BLaER1 treated with 17β-estradiol and CSF1 and Interleukin-3, amounts not matched to agents 10 nM and 100 nM (cell line): ENCODE measurements at regions not wholly inside any gene's neighbourhood (a gene's known extent, or its start where the extent isn't known, plus 50 kb on each side); places are given as distances from the start of the nearest gene placed in this dataset.

Experiments
- H3K27ac ChIP-seq, 11 experiments: shearing (Covaris generic); formaldehyde crosslinking; 2 replicates each; pipeline ENCODE4 v1.8.1; 2022
- H3K27me3 ChIP-seq, 11 experiments: shearing (Covaris generic); formaldehyde crosslinking; 2 replicates each; pipeline ENCODE4 v1.8.1; 2022
- H3K36me3 ChIP-seq, 11 experiments: shearing (Covaris generic); formaldehyde crosslinking; 2 replicates each; pipeline ENCODE4 v1.8.1; 2022
- H3K4me1 ChIP-seq, 10 experiments: shearing (Covaris generic); formaldehyde crosslinking; 2 replicates each; pipeline ENCODE4 v1.8.1; 2022
- H3K4me2 ChIP-seq, 11 experiments: shearing (Covaris generic); formaldehyde crosslinking; 2 replicates each; pipeline ENCODE4 v1.8.1; 2022
- H3K4me3 ChIP-seq, 10 experiments: shearing (Covaris generic); formaldehyde crosslinking; 2 replicates each; pipeline ENCODE4 v1.8.1; 2022
- H3K9ac ChIP-seq, 11 experiments: shearing (Covaris generic); formaldehyde crosslinking; 2 replicates each; pipeline ENCODE4 v1.8.1; 2022
- H3K9me3 ChIP-seq, 11 experiments: shearing (Covaris generic); formaldehyde crosslinking; replicated peaks in 1 of 11; 2 replicates each; pipeline ENCODE4 v1.8.1; 2022
- H4K20me1 ChIP-seq, 11 experiments: shearing (Covaris generic); formaldehyde crosslinking; 2 replicates each; pipeline ENCODE4 v1.8.1; 2022
- Cebpa-rat ChIP-seq, 11 experiments: shearing (Covaris generic); IDR thresholded peaks; 2 replicates each; pipeline ENCODE4 v1.8.1; 2022

GRCh38 chr5:118778941-118779340, 209.4 kb downstream of the DTWD2 start:
- H3K9ac ChIP-seq = no peak overlapping the region
- H3K36me3 ChIP-seq = no peaks in the 10 kb centered on the region
- no peak for TF ChIP-seq Cebpa-rat (IDR thresholded peaks at IDR 0.05)
- no peaks in the 10 kb centered on the region for H4K20me1 ChIP-seq
- H3K9me3 ChIP-seq = peaks cover 0 to 6% (median 0%) of the 10 kb centered on the region in 11 experiments; a peak in 3 of 22 replicates
- H3K27me3 ChIP-seq = no peaks in the 10 kb centered on the region
- no peak overlapping the region for H3K4me3 ChIP-seq
- H3K27ac ChIP-seq = no peak overlapping the region
- no peak overlapping the region for H3K4me2 ChIP-seq
- H3K4me1 ChIP-seq = peaks cover 20 to 47% (median 40%) of the 10 kb centered on the region in 10 experiments

GRCh38 chr5:118777189-118777736, 211.1 kb downstream of the DTWD2 start:
- Histone ChIP-seq H3K9ac (no peak overlapping the region), H3K4me2 (peak overlapping the region in 8 of 11 experiments; percentile 37 to 76 (median 69); a peak in 15 of 22 replicates), H3K4me1 (peaks cover 17 to 44% (median 36%) of the 10 kb centered on the region in 10 experiments), H3K27me3 (no peaks in the 10 kb centered on the region), H3K4me3 (no peak overlapping the region), H3K36me3 (no peaks in the 10 kb centered on the region), H3K9me3 (peaks cover 0 to 6% (median 0%) of the 10 kb centered on the region in 11 experiments; a peak in 3 of 22 replicates), H4K20me1 (no peaks in the 10 kb centered on the region), H3K27ac (0 out of 22 replicates have a peak overlapping the region, but pooled peaks of 2 of the 11 experiments have one; percentile 25 to 34)
- no peak for TF ChIP-seq Cebpa-rat (IDR thresholded peaks at IDR 0.05)

- H3K36me3 ChIP-seq = no peaks in the 10 kb centered on the region
- no peak for TF ChIP-seq Cebpa-rat (IDR thresholded peaks at IDR 0.05)
- peaks cover 12 to 39% (median 31%) of the 10 kb centered on the region in 10 experiments for H3K4me1 ChIP-seq
- peaks cover 0 to 6% (median 0%) of the 10 kb centered on the region in 11 experiments; a peak in 3 of 22 replicates for H3K9me3 ChIP-seq
- H3K4me2 ChIP-seq = peak overlapping the region in 8 of 11 experiments; percentile 37 to 76 (median 69); a peak in 15 of 22 replicates
- no peaks in the 10 kb centered on the region for H4K20me1 ChIP-seq
- no peak overlapping the region for H3K4me3 ChIP-seq
- H3K27me3 ChIP-seq = no peaks in the 10 kb centered on the region
- peak overlapping the region in 3 of 11 experiments; percentile 25 to 34 (median 30); a peak in 4 of 22 replicates for H3K27ac ChIP-seq
- no peak overlapping the region for H3K9ac ChIP-seq
Observed at GRCh38 chr5:118776755-118777154, 211.6 kb downstream of the DTWD2 start.

DNA sequence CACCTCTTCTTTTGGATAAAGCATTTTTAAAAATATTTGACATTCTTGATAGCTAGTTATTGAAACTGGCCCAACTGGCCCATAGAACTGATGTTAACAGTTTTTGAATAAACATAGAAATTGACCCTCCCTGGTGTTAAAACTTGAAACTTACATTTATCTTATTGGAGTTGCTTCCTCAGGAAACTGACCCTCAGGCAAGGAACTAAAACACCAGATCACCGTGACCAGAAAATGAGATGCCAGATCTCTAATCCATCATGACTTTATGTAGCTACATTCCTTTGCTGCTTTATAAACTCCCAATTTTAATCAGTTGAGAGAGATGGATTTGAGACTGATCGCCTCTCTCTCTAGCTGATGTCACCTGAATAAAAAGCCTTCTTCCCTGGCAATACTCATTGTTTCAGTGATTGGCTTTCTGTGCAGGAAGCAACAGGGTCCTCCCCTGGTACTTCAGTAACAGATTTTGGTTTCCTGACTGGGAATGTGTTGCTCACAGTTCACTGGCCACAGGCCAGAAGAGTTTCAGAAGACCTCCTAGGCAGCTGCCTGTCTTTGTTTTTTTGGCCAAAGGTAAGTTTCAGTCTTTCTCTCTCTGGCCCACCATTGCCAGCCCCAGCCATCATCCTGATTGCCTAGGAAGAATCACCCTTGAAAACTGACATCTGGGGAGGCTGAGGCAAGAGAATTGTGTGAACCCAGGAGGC, 212.4 kb downstream of the DTWD2 start:
- Histone ChIP-seq H3K9ac (no peak overlapping the region), H3K9me3 (peaks cover 0 to 7% (median 0%) of the 10 kb centered on the region in 11 experiments; a peak in 3 of 22 replicates), H3K4me3 (peak overlapping the region in 2 of 10 experiments; percentile 26 to 30; a peak in 2 of 20 replicates), H4K20me1 (no peaks in the 10 kb centered on the region), H3K27me3 (no peaks in the 10 kb centered on the region), H3K27ac (peak overlapping the region in 3 of 11 experiments; percentile 15 to 19 (median 17); a peak in 4 of 22 replicates), H3K4me2 (peak overlapping the region; percentile 37 to 76 (median 64); a peak in 20 of 22 replicates), H3K4me1 (peaks cover 6 to 31% (median 23%) of the 10 kb centered on the region in 10 experiments), H3K36me3 (no peaks in the 10 kb centered on the region)
- 0 out of 22 replicates have a peak, but pooled peaks of 2 of the 11 experiments have one; percentile 35 to 41 for TF ChIP-seq Cebpa-rat (IDR thresholded peaks at IDR 0.05)

- no peak for TF ChIP-seq Cebpa-rat (IDR thresholded peaks at IDR 0.05)
- Histone ChIP-seq H3K27me3 (no peaks in the 10 kb centered on the region), H3K9me3 (peaks cover 0 to 6% (median 0%) of the 10 kb centered on the region in 11 experiments; a peak in 1 of 22 replicates), H3K4me2 (no peak overlapping the region), H3K4me1 (no peaks in the 10 kb centered on the region), H4K20me1 (no peaks in the 10 kb centered on the region), H3K9ac (no peak overlapping the region), H3K36me3 (no peaks in the 10 kb centered on the region), H3K4me3 (no peak overlapping the region), H3K27ac (no peak overlapping the region)
Observed at GRCh38 chr5:118768607-118769175, 219.7 kb downstream of the DTWD2 start.

- no peak overlapping the region for H3K9ac ChIP-seq
- H3K36me3 ChIP-seq = no peaks in the 10 kb centered on the region
- no peaks in the 10 kb centered on the region for H4K20me1 ChIP-seq
- peaks cover 0 to 15% (median 5%) of the 10 kb centered on the region in 11 experiments; a peak in 6 of 22 replicates for H3K9me3 ChIP-seq
- H3K4me3 ChIP-seq = no peak overlapping the region
- no peaks in the 10 kb centered on the region for H3K27me3 ChIP-seq
- H3K27ac ChIP-seq = no peak overlapping the region
- no peaks in the 10 kb centered on the region for H3K4me1 ChIP-seq
- H3K4me2 ChIP-seq = no peak overlapping the region
- TF ChIP-seq Cebpa-rat (IDR thresholded peaks at IDR 0.05) = no peak
Observed at GRCh38 chr5:118762291-118762690, 226.1 kb downstream of the DTWD2 start.

DNA sequence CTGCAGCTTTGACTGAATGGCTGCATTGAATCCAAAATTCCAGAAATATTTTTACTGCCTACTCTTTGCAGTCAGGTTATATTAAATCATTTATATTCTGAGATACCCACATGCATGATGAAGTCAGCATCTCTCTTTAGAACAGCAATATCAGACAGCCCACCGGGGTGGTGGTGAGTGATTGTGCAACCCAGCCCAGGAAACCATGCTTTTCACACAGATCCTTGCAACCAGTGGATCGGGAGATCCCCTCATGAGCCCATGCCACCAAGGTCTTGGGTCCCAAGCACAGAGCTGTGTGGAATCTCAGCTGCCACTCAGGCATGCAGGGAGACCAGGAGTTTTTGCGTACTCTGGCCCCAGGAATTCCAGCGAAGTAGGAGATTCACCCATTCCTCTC, 226.5 kb downstream of the DTWD2 start:
- Histone ChIP-seq H3K4me3 (no peak overlapping the region), H3K36me3 (no peaks in the 10 kb centered on the region), H3K4me1 (no peaks in the 10 kb centered on the region), H3K27me3 (no peaks in the 10 kb centered on the region), H3K27ac (no peak overlapping the region), H3K4me2 (no peak overlapping the region), H3K9me3 (peaks cover 0 to 15% (median 5%) of the 10 kb centered on the region in 11 experiments; a peak in 6 of 22 replicates), H4K20me1 (no peaks in the 10 kb centered on the region), H3K9ac (no peak overlapping the region)
- TF ChIP-seq Cebpa-rat (IDR thresholded peaks at IDR 0.05) = peak in 2 of 11 experiments; percentile 17 to 58; a peak in 1 of 22 replicates

DNA sequence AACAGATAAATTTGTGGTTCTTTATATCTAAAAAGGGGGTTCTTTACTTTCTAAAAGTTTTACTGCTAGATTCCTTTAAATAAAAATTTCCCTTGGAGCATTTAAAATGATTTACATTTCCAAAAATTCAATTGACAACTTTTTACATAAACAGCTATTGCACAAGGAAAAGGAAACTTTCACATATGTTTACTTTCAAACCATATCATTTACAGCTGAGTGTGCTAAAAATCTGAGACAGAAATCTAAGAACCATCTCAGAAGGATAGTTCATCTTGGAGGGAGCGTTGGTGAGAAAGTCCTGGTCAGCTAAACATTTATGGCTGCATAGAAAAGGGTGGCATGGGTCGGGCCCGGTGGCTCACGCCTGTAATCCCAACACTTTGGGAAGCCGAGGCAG, 235.4 kb downstream of the DTWD2 start:
- no peaks in the 10 kb centered on the region for H4K20me1 ChIP-seq
- no peak overlapping the region for H3K9ac ChIP-seq
- H3K27ac ChIP-seq = no peak overlapping the region
- no peak overlapping the region for H3K4me2 ChIP-seq
- H3K36me3 ChIP-seq = no peaks in the 10 kb centered on the region
- TF ChIP-seq Cebpa-rat (IDR thresholded peaks at IDR 0.05) = no peak
- no peaks in the 10 kb centered on the region for H3K27me3 ChIP-seq
- H3K4me1 ChIP-seq = no peaks in the 10 kb centered on the region
- H3K9me3 ChIP-seq = peaks cover 0 to 18% (median 10%) of the 10 kb centered on the region in 11 experiments; a peak in 13 of 22 replicates
- H3K4me3 ChIP-seq = no peak overlapping the region

- no peak for TF ChIP-seq Cebpa-rat (IDR thresholded peaks at IDR 0.05)
- no peak overlapping the region for H3K27ac ChIP-seq
- H3K4me1 ChIP-seq = no peaks in the 10 kb centered on the region
- no peaks in the 10 kb centered on the region for H4K20me1 ChIP-seq
- H3K4me2 ChIP-seq = no peak overlapping the region
- H3K9ac ChIP-seq = no peak overlapping the region
- no peaks in the 10 kb centered on the region for H3K27me3 ChIP-seq
- H3K4me3 ChIP-seq = no peak overlapping the region
- peaks cover 0 to 17% (median 6%) of the 10 kb centered on the region in 11 experiments; a peak in 13 of 22 replicates for H3K9me3 ChIP-seq
- H3K36me3 ChIP-seq = no peaks in the 10 kb centered on the region
Observed at GRCh38 chr5:118736396-118736795, 252.0 kb downstream of the DTWD2 start.
